Esophagus squamous epithelium (tissue), 4 donors: ENCODE measurements at regions not wholly inside any gene's neighbourhood (a gene's known extent, or its start where the extent isn't known, plus 50 kb on each side); places are given as distances from the start of the nearest gene placed in this dataset.

ENCODE experiments used
- CTCF ChIP-seq, 6 experiments: fragments of 450-650 bp in 4 of 6; fragments of 200-600 bp in 2 of 6; sonication (generic) in 2 of 6; IDR thresholded peaks; one replicate each; pipeline ENCODE4 v1.5.1; 2016 to 2019; ENCODE audit warnings: antibody characterized with exemption in 6 of 6, mild to moderate bottlenecking in 4 of 6, moderate library complexity in 4 of 6
- POLR2A ChIP-seq, 4 donors: fragments of 450-650 bp; IDR thresholded peaks; one replicate each; pipeline ENCODE4 v1.6.1; 2017; ENCODE audit warnings: antibody characterized with exemption in 4 of 4, mild to moderate bottlenecking in 4 of 4, moderate library complexity in 3 of 4

DNA sequence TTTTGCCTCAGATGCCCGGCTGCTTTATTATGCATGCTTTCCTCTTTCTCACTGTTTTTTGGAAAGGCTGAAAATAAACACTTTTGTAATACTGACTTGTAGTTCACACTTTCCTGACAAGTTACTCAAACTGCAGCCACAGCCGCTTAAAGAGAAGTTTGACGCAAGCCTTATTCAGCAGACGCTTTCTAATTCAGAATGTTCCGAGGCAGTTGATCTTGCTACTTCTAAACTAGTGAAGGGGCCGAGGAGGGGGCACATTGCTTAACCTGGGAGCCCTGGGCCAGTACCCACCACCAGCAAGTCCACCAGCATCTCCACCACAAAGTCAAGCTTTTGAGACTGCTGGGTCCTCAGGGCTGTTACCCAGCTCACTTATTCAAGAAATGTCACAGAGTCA lies 71.8 kb upstream of the SPRED2 start:
- no peak for TF ChIP-seq CTCF (IDR thresholded peaks at IDR 0.05)
- TF ChIP-seq POLR2A (IDR thresholded peaks at IDR 0.05) = no peak
